ENCODE measurements at regions not wholly inside any gene's neighbourhood (a gene's known extent, or its start where the extent isn't known, plus 50 kb on each side); places are given as distances from the start of the nearest gene placed in this dataset.
"Not testable (repeated sequence)": the region's sequence is repeated elsewhere in the genome, so short reads cannot be mapped to it uniquely, and the experiment has no call there.

GRCh38 chr15:91651251-91651650 is 202.3 kb upstream of the SLCO3A1 start:
- Histone ChIP-seq H3K4me2 (ENCODE audit: low read length) (no peak overlapping the region), H3K4me1 (ENCODE audit: insufficient read depth, low read length, severe bottlenecking) (no peaks in the 10 kb centered on the region), H3K36me3 (ENCODE audit: insufficient read depth, low read length) (no peaks in the 10 kb centered on the region), H2AFZ (ENCODE audit: low read length) (no peak overlapping the region), H3K9ac (ENCODE audit: low read length) (no peak overlapping the region), H3K9me2 (ENCODE audit: low read depth, low read length) (no peaks in the 10 kb centered on the region), H3F3A (ENCODE audit: insufficient read depth, low read length) (no peaks in the 10 kb centered on the region), H3K9me3 (ENCODE audit: low read length) (no peaks in the 10 kb centered on the region), H3K79me2 (ENCODE audit: insufficient read depth, low read length) (no peaks in the 10 kb centered on the region), H3K27ac (ENCODE audit: low read depth, low read length, poor library complexity, severe bottlenecking) (no peak overlapping the region), H3K27me3 (ENCODE audit: insufficient read depth, low read length) (no peaks in the 10 kb centered on the region), H4K20me1 (ENCODE audit: insufficient read depth, low read length) (no peaks in the 10 kb centered on the region), H3K4me3 (ENCODE audit: low read depth, low read length, poor library complexity, severe bottlenecking) (no peak overlapping the region)
- TF ChIP-seq CTCF (IDR thresholded peaks at IDR 0.05; ENCODE audit: low read length), result no peak
- TF ChIP-seq EZH2 (IDR thresholded peaks at IDR 0.05; ENCODE audit: borderline replicate concordance, low read length), result no peak

DNA sequence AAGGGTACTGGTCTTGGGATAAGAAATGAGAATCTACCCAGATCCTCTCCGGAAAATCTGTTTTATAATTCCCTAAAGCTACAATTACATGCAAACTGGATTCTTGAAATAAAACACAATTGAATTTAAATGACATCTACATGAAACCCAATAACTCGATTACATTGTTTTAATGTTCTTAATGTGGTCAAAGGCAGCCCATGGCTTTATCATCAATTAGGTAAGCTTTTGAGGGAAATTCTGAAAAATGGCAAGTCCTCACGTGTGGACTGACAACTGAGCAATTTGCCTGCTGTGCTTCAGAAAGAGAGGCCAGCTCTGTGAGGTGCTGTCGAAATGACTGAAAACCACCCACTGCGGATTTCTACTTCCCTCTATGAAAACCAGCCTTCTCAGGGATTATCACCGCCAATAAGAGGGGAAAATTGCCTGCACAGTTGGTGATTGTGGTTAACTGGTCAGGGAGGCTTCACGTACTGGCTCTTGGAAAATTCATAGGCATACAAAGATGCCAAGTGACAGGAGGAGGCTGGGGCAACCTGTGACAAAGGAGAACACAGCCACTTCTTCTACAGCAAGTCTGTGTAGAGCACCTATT is 200.8 kb upstream of the SLCO3A1 start:
- Histone ChIP-seq H3K4me1 (ENCODE audit: insufficient read depth, low read length, severe bottlenecking) (no peaks in the 10 kb centered on the region), H3K9me2 (ENCODE audit: low read depth, low read length) (no peaks in the 10 kb centered on the region), H4K20me1 (ENCODE audit: insufficient read depth, low read length) (no peaks in the 10 kb centered on the region), H3K9ac (ENCODE audit: low read length) (no peak overlapping the region), H3K36me3 (ENCODE audit: insufficient read depth, low read length) (no peaks in the 10 kb centered on the region), H3F3A (ENCODE audit: insufficient read depth, low read length) (no peaks in the 10 kb centered on the region), H3K27me3 (ENCODE audit: insufficient read depth, low read length) (no peaks in the 10 kb centered on the region), H2AFZ (ENCODE audit: low read length) (no peak overlapping the region), H3K79me2 (ENCODE audit: insufficient read depth, low read length) (no peaks in the 10 kb centered on the region), H3K27ac (ENCODE audit: low read depth, low read length, poor library complexity, severe bottlenecking) (no peak overlapping the region), H3K4me2 (ENCODE audit: low read length) (no peak overlapping the region), H3K9me3 (ENCODE audit: low read length) (no peaks in the 10 kb centered on the region), H3K4me3 (ENCODE audit: low read depth, low read length, poor library complexity, severe bottlenecking) (no peak overlapping the region)
- no peak for TF ChIP-seq EZH2 (IDR thresholded peaks at IDR 0.05; ENCODE audit: borderline replicate concordance, low read length)

DNA sequence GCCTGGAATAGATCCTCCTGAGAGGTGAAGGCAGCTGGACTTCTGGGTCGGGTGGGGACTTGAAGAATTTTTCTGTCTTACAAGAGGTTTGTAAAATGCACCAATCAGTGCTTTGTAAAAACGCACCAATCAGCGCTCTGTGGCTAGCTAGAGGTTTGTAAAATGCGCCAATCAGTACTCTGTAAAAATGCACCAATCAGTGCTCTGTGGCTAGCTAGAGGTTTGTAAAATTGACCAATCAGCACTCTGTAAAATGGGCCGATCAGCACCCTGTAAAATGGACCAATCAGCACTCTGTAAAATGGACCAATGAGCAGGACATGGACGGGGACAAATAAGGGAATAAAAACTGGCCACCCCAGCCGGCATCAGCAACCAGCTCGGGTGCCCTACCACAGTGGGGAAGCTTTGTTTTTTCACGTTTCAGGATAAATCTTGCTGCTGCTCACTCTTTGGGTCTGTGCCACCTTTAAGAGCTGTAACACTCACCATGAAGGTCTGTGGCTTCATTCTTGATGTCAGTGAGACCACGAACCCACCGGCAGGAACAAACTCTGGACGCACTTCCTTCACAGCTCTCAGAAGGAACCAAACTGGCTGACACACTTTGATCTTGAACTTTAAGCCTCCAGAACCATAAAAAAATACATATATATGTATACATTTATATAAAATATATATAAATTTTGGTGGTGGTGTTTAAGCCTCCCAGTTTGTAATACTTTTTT is 197.8 kb upstream of the SLCO3A1 start:
- H3K9me3 ChIP-seq (ENCODE audit: low read length); H3K4me2 ChIP-seq (ENCODE audit: low read length); H3F3A ChIP-seq (ENCODE audit: insufficient read depth, low read length); H2AFZ ChIP-seq (ENCODE audit: low read length); H3K27ac ChIP-seq (ENCODE audit: low read depth, low read length, poor library complexity, severe bottlenecking); H3K36me3 ChIP-seq (ENCODE audit: insufficient read depth, low read length); H3K4me1 ChIP-seq (ENCODE audit: insufficient read depth, low read length, severe bottlenecking); H3K9ac ChIP-seq (ENCODE audit: low read length); H4K20me1 ChIP-seq (ENCODE audit: insufficient read depth, low read length); H3K27me3 ChIP-seq (ENCODE audit: insufficient read depth, low read length); H3K9me2 ChIP-seq (ENCODE audit: low read depth, low read length); H3K79me2 ChIP-seq (ENCODE audit: insufficient read depth, low read length); H3K4me3 ChIP-seq (ENCODE audit: low read depth, low read length, poor library complexity, severe bottlenecking): not testable (repeated sequence)

- no peaks in the 10 kb centered on the region for H3K36me3 ChIP-seq (ENCODE audit: insufficient read depth, low read length)
- H3K9ac ChIP-seq (ENCODE audit: low read length), result no peak overlapping the region
- H3K9me2 ChIP-seq (ENCODE audit: low read depth, low read length), result no peaks in the 10 kb centered on the region
- no peaks in the 10 kb centered on the region for H3K79me2 ChIP-seq (ENCODE audit: insufficient read depth, low read length)
- no peaks in the 10 kb centered on the region for H3F3A ChIP-seq (ENCODE audit: insufficient read depth, low read length)
- TF ChIP-seq EZH2 (IDR thresholded peaks at IDR 0.05; ENCODE audit: borderline replicate concordance, low read length) (no peak), CTCF (IDR thresholded peaks at IDR 0.05; ENCODE audit: low read length) (no peak)
- no peak overlapping the region for H2AFZ ChIP-seq (ENCODE audit: low read length)
- H3K4me3 ChIP-seq (ENCODE audit: low read depth, low read length, poor library complexity, severe bottlenecking), result no peak overlapping the region
- no peaks in the 10 kb centered on the region for H3K9me3 ChIP-seq (ENCODE audit: low read length)
- no peaks in the 10 kb centered on the region for H3K4me1 ChIP-seq (ENCODE audit: insufficient read depth, low read length, severe bottlenecking)
- no peak overlapping the region for H3K27ac ChIP-seq (ENCODE audit: low read depth, low read length, poor library complexity, severe bottlenecking)
- no peak overlapping the region for H3K4me2 ChIP-seq (ENCODE audit: low read length)
- no peaks in the 10 kb centered on the region for H4K20me1 ChIP-seq (ENCODE audit: insufficient read depth, low read length)
- no peaks in the 10 kb centered on the region for H3K27me3 ChIP-seq (ENCODE audit: insufficient read depth, low read length)
These were observed 193.3 kb upstream of the SLCO3A1 start for GRCh38 chr15:91660174-91660649.
